GM12875 (cell line): ENCODE measurements at regions not wholly inside any gene's neighbourhood (a gene's known extent, or its start where the extent isn't known, plus 50 kb on each side); places are given as distances from the start of the nearest gene placed in this dataset.
"Not testable (repeated sequence)": the region's sequence is repeated elsewhere in the genome, so short reads cannot be mapped to it uniquely, and the experiment has no call there.

ENCODE experiments used
- H3K4me3 ChIP-seq: one replicate; pipeline ENCODE4 v1.5.1; 2011; ENCODE audit warnings: low read depth, low read length, control low read depth
- TF ChIP-seq, protein P1 (sequence below): IDR thresholded peaks from 2 replicates; pipeline ENCODE4 v1.5.1; 2011; ENCODE audit warnings: low read depth, mild to moderate bottlenecking, control low read depth, inconsistent platforms, low read length, moderate library complexity, borderline replicate concordance; ENCODE audit not compliant: insufficient read depth

DNA sequence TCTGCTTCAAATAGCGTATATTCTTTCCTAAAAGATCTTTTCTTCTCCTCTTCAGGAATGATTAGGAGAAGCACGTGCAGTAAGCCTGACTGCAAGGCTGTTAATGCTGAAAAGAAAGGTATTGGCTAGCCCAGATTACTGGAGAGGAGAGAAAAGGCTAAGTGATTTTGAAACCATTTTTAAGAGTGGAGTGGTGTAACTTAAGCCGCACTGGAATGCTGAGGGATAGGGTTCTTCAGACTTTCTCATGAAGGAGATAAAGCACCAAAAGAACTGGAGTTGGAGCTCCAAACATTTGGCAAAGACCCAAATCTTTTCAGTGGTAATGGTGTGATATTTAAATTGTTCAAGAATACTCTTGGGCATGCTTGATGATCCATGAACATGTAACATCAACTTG is 388.3 kb downstream of the COG6 start:
- no peak overlapping the region for H3K4me3 ChIP-seq
- TF ChIP-seq, protein P1, sequence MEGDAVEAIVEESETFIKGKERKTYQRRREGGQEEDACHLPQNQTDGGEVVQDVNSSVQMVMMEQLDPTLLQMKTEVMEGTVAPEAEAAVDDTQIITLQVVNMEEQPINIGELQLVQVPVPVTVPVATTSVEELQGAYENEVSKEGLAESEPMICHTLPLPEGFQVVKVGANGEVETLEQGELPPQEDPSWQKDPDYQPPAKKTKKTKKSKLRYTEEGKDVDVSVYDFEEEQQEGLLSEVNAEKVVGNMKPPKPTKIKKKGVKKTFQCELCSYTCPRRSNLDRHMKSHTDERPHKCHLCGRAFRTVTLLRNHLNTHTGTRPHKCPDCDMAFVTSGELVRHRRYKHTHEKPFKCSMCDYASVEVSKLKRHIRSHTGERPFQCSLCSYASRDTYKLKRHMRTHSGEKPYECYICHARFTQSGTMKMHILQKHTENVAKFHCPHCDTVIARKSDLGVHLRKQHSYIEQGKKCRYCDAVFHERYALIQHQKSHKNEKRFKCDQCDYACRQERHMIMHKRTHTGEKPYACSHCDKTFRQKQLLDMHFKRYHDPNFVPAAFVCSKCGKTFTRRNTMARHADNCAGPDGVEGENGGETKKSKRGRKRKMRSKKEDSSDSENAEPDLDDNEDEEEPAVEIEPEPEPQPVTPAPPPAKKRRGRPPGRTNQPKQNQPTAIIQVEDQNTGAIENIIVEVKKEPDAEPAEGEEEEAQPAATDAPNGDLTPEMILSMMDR = no peak

DNA sequence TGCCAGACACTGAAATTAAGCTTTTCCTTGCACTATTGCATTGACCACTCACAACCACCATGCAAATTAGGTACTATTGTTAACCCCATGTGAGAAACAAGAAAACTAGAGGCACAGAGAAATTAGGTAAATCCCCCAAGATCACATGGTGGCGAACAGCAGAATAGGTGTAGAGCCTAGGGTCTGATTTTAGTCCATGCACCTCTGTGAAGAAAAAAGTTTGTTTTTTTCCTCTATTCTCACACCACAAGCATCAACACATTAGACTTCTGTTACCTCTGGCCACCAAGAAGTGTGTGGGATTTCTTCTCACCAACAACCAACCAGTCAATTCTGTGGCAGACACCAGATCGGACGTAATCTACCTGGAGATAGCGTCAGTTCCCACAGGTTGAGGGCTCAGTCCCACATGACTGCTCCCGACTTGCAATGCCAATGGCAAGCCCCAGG is 391.9 kb downstream of the COG6 start:
- TF ChIP-seq, protein P1 = no peak
- H3K4me3 ChIP-seq = no peak overlapping the region

DNA sequence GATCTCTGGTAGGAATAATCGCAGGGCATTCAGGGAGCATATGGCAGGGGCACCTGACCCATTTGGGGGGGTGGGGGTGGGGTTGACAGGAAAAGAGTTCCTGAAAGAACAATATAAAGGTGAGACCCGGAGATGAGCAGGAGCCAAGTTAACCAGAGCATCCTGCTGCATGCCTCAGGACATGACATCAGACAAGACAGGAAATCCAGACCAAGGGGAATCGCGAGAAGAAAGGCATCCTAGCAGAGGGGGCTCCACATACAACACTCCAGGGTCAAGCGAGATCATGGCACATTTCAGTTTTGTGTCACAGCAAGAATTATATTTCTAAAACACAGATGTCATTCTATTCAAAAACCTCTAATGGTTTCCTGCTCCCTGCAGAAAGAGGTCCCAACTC is 393.1 kb downstream of the COG6 start:
- no peak overlapping the region for H3K4me3 ChIP-seq
- TF ChIP-seq, protein P1 = no peak

DNA sequence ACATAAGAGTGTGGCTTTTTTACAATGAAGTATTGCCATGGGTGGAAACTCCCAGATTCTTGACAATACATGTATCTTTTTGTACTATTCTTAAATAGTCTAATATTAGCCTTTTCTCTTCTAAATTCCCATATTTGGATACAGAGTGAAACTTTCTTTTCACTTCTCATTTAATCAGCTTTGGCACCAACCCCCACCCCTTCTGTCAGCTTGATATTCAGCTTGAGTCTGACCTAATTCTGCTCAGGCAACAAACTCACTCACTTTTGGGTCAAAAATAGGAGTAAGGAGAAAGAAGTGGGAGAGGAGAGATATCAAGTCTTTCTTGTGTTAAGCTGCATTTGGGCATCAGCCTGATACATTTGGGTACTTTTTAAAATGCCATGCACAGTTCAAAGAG is 397.5 kb downstream of the COG6 start:
- TF ChIP-seq, protein P1 = no peak

DNA sequence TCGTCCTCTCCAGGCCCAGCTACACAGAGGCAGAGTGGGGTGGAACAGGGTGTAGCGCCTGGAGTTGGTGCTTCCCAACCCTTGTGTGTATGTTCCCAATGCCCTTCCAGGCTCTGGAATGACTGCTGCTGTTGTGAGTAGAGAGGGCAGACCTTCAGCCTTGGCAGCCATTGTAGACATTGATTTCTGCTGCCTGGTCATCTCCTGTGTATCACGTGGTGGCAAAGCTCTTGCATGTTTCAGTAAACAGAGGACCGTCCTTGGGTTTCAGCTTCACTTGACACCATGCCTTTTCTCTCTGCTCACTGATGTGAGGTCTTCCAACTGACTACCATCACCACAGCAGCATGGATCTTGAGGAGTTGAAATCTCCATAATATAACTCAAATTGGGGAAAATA is 397.9 kb downstream of the COG6 start:
- TF ChIP-seq, protein P1 = no peak
- no peak overlapping the region for H3K4me3 ChIP-seq

More for the DNA sequence above, 397.5 kb downstream of the COG6 start:
- H3K4me3 ChIP-seq = no peak overlapping the region

DNA sequence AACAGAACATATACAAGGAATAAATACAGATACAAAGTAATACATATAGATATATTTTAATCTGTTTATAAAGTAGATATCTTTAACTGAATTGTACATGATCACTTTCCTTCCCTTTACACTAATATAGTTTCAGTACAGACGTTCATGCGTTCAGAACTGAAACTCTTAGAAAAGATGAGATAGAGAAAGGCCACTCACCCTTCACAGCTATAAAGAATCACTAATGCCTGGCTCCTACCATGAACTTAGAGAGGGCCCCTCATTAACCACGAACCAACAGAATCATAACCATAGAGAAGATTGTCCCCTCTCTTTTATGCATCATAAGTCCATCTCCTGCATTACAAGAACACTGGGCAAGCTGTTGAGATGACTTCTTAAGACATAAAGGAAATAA is 399.0 kb downstream of the COG6 start:
- H3K4me3 ChIP-seq = not testable (repeated sequence)

DNA sequence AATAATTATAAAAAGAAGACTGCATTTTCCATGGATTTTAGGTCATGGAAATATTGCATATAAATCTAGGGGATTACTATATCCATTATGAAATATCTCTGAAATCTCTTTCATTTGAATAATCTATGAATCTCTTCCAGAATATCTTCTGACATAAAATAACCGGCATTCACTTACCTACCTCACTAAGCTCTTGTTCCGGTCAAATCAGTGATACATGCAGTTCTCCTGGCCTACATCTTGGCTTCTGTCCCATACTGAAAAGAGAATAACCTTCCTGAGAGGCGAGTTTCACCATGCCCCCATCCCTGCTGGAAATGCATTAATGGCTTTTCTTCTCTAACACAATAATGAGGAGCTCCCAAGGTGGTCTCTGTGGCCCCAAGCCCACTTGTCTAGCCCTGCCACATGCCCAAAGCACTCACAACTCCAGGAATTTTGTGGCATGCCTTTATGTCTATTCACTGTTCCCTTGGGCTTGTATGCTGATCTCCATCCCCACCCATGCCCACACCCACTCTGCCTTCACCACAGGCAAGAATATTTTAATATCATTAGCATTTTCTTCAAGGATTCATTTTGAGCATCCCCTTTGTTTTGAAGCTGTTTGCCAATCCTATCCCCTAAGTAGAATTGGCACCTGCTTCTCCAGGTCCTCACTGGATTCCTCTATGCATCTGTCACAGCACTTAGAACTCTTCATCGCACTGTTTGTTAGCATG is 401.6 kb downstream of the COG6 start:
- TF ChIP-seq, protein P1 = no peak
- H3K4me3 ChIP-seq = no peak overlapping the region

DNA sequence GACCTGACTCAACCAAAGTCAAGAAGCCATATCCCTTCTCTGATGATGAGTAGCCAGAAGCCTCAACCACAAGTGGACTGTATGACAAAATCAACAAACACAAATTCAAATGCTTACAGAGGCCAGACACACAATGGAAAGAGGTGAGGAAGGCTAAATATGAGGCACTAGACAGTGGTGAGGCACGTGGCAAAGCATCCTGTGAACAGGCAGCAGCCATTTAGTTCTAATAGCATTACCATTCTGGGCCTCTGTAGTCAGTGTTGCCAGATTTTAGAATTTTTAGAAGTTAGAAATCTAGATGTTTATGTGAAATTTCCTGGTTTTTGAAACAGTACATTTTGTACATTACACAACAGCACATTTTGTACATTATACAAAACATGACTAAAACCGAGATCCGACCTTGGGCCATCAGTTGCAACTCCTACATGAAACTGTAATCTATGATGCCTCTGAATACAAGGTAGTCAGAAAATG is 403.3 kb downstream of the COG6 start:
- TF ChIP-seq, protein P1 = no peak
- H3K4me3 ChIP-seq = no peak overlapping the region
